HEK293 (cell line): ENCODE measurements at regions not wholly inside any gene's neighbourhood (a gene's known extent, or its start where the extent isn't known, plus 50 kb on each side); places are given as distances from the start of the nearest gene placed in this dataset.
"Not testable (repeated sequence)": the region's sequence is repeated elsewhere in the genome, so short reads cannot be mapped to it uniquely, and the experiment has no call there.

Source experiments
- CTCF ChIA-PET: fragments of 350-600 bp; formaldehyde crosslinking; extraction: SDS; loops from one replicate; lab custom pipeline; 2021; ENCODE audit warnings: antibody characterized with exemption; lab: Yijun Ruan, JAX
- POLR2A ChIA-PET: fragments of 300-600 bp; formaldehyde crosslinking; extraction: SDS; loops from one replicate; lab custom pipeline; 2020; ENCODE audit warnings: antibody characterized with exemption, inconsistent platforms; lab: Yijun Ruan, JAX
- H3K27ac ChIP-seq: fragments of 200-500 bp; sonication (Bioruptor generic); 2 replicates; pipeline ENCODE4 v1.5.1; 2014; ENCODE audit warnings: low read depth, low read length, control low read depth, inconsistent platforms; ENCODE audit errors: extremely low read depth
- H3K36me3 ChIP-seq, 2 experiments: fragments of 200-500 bp in 1 of 2; sonication (Bioruptor generic) in 1 of 2; 1 replicate in 1 of 2; 2 replicates in 1 of 2; pipeline ENCODE4 v1.5.1; 2014 to 2017; ENCODE audit warnings: inconsistent platforms in 2 of 2, low read length in 2 of 2; ENCODE audit not compliant: control insufficient read depth in 2 of 2, insufficient read depth in 1 of 2
- H3K4me1 ChIP-seq: fragments of 200-500 bp; sonication (Bioruptor generic); 2 replicates; pipeline ENCODE4 v1.5.1; 2014; ENCODE audit warnings: mild to moderate bottlenecking, low read length, inconsistent platforms; ENCODE audit not compliant: control insufficient read depth, insufficient read depth
- H3K4me3 ChIP-seq: 2 replicates; pipeline ENCODE4 v1.5.1; 2011; ENCODE audit warnings: low read depth, mild to moderate bottlenecking, control low read depth, low read length, moderate library complexity
- H3K9me3 ChIP-seq: fragments of 200-500 bp; sonication (Bioruptor generic); 2 replicates; pipeline ENCODE4 v1.5.1; 2014; ENCODE audit warnings: low read depth, low read length, inconsistent platforms; ENCODE audit not compliant: control insufficient read depth, insufficient read depth
- GLI2 ChIP-seq: fragments of 450-650 bp; formaldehyde crosslinking; IDR thresholded peaks from 2 replicates; pipeline ENCODE4; 2017; ENCODE audit warnings: missing biosample characterization, missing genetic modification characterization, low read depth, borderline replicate concordance
- GLI4 ChIP-seq: fragments of 450-650 bp; formaldehyde crosslinking; IDR thresholded peaks from 2 replicates; pipeline ENCODE4 v1.5.1; 2016; ENCODE audit warnings: missing biosample characterization, missing genetic modification characterization
- GLIS1 ChIP-seq: fragments of 450-650 bp; formaldehyde crosslinking; IDR thresholded peaks from 2 replicates; pipeline ENCODE4 v1.5.1; 2016; ENCODE audit warnings: missing biosample characterization, missing genetic modification characterization
- MZF1 ChIP-seq: fragments of 450-650 bp; formaldehyde crosslinking; IDR thresholded peaks from 2 replicates; pipeline ENCODE4 v1.5.1; 2017; ENCODE audit warnings: missing biosample characterization, missing genetic modification characterization, borderline replicate concordance
- PRDM1 ChIP-seq: fragments of 450-650 bp; formaldehyde crosslinking; IDR thresholded peaks from 2 replicates; pipeline ENCODE4; 2016; ENCODE audit warnings: missing biosample characterization, missing genetic modification characterization
- RBAK ChIP-seq: fragments of 450-650 bp; formaldehyde crosslinking; IDR thresholded peaks from 2 replicates; pipeline ENCODE4 v1.5.1; 2016; ENCODE audit warnings: missing biosample characterization, missing genetic modification characterization
- TRIM28 ChIP-seq: IDR thresholded peaks from 2 replicates; pipeline ENCODE4 v1.6.1; 2011; ENCODE audit warnings: low read length, control low read depth, borderline replicate concordance
- ZBTB1 ChIP-seq: fragments of 450-650 bp; formaldehyde crosslinking; IDR thresholded peaks from 2 replicates; pipeline ENCODE4 v1.5.1; 2016; ENCODE audit warnings: missing biosample characterization, missing genetic modification characterization
- ZBTB8A ChIP-seq: fragments of 450-650 bp; formaldehyde crosslinking; IDR thresholded peaks from 2 replicates; pipeline ENCODE4 v1.5.1; 2016; ENCODE audit warnings: missing biosample characterization, missing genetic modification characterization
- ZNF133 ChIP-seq: fragments of 450-650 bp; formaldehyde crosslinking; IDR thresholded peaks from 2 replicates; pipeline ENCODE4 v1.5.1; 2016; ENCODE audit warnings: missing biosample characterization, missing genetic modification characterization
- ZNF157 ChIP-seq: fragments of 450-650 bp; formaldehyde crosslinking; IDR thresholded peaks from 2 replicates; pipeline ENCODE4 v1.5.1; 2016; ENCODE audit warnings: missing biosample characterization, missing genetic modification characterization
- ZNF214 ChIP-seq: fragments of 450-650 bp; formaldehyde crosslinking; IDR thresholded peaks from 2 replicates; pipeline ENCODE4 v1.5.1; 2017; ENCODE audit warnings: missing biosample characterization, mild to moderate bottlenecking, missing genetic modification characterization, borderline replicate concordance
- ZNF274 ChIP-seq, 2 experiments: fragments of 200-500 bp in 1 of 2; fragments of 450-650 bp in 1 of 2; sonication (Bioruptor generic) in 1 of 2; formaldehyde crosslinking in 1 of 2; IDR thresholded peaks; 2 replicates each; pipeline versions ENCODE4 v1.5.1 to v1.6.1; 2014 to 2016; ENCODE audit warnings: borderline replicate concordance in 1 of 2, inconsistent platforms in 1 of 2, low read length in 1 of 2, missing biosample characterization in 1 of 2, missing genetic modification characterization in 1 of 2
- ZNF391 ChIP-seq: fragments of 450-650 bp; formaldehyde crosslinking; IDR thresholded peaks from 2 replicates; pipeline ENCODE4 v1.5.1; 2016; ENCODE audit warnings: low read depth, missing biosample characterization, missing genetic modification characterization, borderline replicate concordance
- ZNF423 ChIP-seq: fragments of 450-650 bp; formaldehyde crosslinking; IDR thresholded peaks from 2 replicates; pipeline ENCODE4 v1.5.1; 2016; ENCODE audit warnings: missing biosample characterization, missing genetic modification characterization
- ZNF433 ChIP-seq: fragments of 450-650 bp; formaldehyde crosslinking; IDR thresholded peaks from 2 replicates; pipeline ENCODE4 v1.5.1; 2016; ENCODE audit warnings: missing biosample characterization, missing genetic modification characterization, low read depth
- ZNF514 ChIP-seq: fragments of 450-650 bp; formaldehyde crosslinking; IDR thresholded peaks from 2 replicates; pipeline ENCODE4 v1.5.1; 2016; ENCODE audit warnings: missing biosample characterization, missing genetic modification characterization
- ZNF548 ChIP-seq: fragments of 450-650 bp; formaldehyde crosslinking; IDR thresholded peaks from 2 replicates; pipeline ENCODE4 v1.5.1; 2016; ENCODE audit warnings: missing biosample characterization, missing genetic modification characterization
- ZNF561 ChIP-seq: fragments of 450-650 bp; IDR thresholded peaks from 2 replicates; pipeline ENCODE4 v1.5.1; 2018; ENCODE audit warnings: missing biosample characterization, missing genetic modification characterization, borderline replicate concordance
- ZNF571 ChIP-seq: fragments of 450-650 bp; formaldehyde crosslinking; IDR thresholded peaks from 2 replicates; pipeline ENCODE4 v1.5.0; 2017; ENCODE audit warnings: missing biosample characterization, missing genetic modification characterization
- ZNF610 ChIP-seq: fragments of 450-650 bp; formaldehyde crosslinking; IDR thresholded peaks from 2 replicates; pipeline ENCODE4 v1.5.1; 2016; ENCODE audit warnings: missing biosample characterization, missing genetic modification characterization, borderline replicate concordance
- ZNF660 ChIP-seq: fragments of 450-650 bp; IDR thresholded peaks from 2 replicates; pipeline ENCODE4 v1.5.1; 2018; ENCODE audit warnings: missing biosample characterization, mild to moderate bottlenecking, missing genetic modification characterization
- ZNF843 ChIP-seq: fragments of 450-650 bp; formaldehyde crosslinking; IDR thresholded peaks from 2 replicates; pipeline ENCODE4 v1.5.1; 2016; ENCODE audit warnings: missing biosample characterization, missing genetic modification characterization
- ZSCAN16 ChIP-seq: fragments of 450-650 bp; formaldehyde crosslinking; IDR thresholded peaks from 2 replicates; pipeline ENCODE4 v1.5.1; 2016; ENCODE audit warnings: missing biosample characterization, missing genetic modification characterization
- TF ChIP-seq, protein P1 (sequence below): fragments of 450-650 bp; formaldehyde crosslinking; IDR thresholded peaks from 2 replicates; pipeline ENCODE4 v1.5.1; 2016; ENCODE audit warnings: missing biosample characterization, missing genetic modification characterization, low read depth
- TF ChIP-seq, protein P2 (sequence below): fragments of 450-650 bp; formaldehyde crosslinking; IDR thresholded peaks from 2 replicates; pipeline ENCODE4 v1.5.1; 2016; ENCODE audit warnings: missing biosample characterization, missing genetic modification characterization
- TF ChIP-seq, protein P3 (sequence below): fragments of 450-650 bp; formaldehyde crosslinking; IDR thresholded peaks from 2 replicates; pipeline ENCODE4 v1.5.1; 2017; ENCODE audit warnings: missing biosample characterization, missing genetic modification characterization
- TF ChIP-seq, protein P4 (sequence below): fragments of 450-650 bp; formaldehyde crosslinking; IDR thresholded peaks from 2 replicates; pipeline ENCODE4 v1.5.1; 2016; ENCODE audit warnings: missing biosample characterization, missing genetic modification characterization
- TF ChIP-seq, protein P5 (sequence below): fragments of 450-650 bp; IDR thresholded peaks from 2 replicates; pipeline ENCODE4 v1.5.1; 2018; ENCODE audit warnings: missing biosample characterization, mild to moderate bottlenecking, missing genetic modification characterization

DNA sequence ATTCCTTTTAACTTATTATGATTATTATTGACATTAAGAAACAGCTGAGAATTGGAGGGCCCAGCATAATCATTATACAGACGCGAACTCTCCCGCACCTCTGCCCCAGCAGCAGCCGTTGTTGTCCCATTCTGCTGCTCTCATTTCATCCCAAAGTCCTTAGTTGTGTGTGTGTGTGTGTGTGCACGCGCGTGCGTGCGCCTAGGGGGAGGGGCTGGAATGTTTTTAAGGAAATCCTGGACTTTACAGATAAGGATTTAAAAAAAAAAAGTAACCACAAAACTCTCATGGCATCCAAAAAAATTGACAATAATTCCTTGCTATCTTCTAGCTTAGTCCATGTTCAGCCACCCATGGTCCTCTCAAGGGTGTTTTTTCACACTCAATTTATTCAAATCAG lies 134.2 kb downstream of the WNT7A start (continued):
- TF ChIP-seq, protein P1, sequence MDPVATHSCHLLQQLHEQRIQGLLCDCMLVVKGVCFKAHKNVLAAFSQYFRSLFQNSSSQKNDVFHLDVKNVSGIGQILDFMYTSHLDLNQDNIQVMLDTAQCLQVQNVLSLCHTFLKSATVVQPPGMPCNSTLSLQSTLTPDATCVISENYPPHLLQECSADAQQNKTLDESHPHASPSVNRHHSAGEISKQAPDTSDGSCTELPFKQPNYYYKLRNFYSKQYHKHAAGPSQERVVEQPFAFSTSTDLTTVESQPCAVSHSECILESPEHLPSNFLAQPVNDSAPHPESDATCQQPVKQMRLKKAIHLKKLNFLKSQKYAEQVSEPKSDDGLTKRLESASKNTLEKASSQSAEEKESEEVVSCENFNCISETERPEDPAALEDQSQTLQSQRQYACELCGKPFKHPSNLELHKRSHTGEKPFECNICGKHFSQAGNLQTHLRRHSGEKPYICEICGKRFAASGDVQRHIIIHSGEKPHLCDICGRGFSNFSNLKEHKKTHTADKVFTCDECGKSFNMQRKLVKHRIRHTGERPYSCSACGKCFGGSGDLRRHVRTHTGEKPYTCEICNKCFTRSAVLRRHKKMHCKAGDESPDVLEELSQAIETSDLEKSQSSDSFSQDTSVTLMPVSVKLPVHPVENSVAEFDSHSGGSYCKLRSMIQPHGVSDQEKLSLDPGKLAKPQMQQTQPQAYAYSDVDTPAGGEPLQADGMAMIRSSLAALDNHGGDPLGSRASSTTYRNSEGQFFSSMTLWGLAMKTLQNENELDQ (tag by site-specific recombination) = no peak
- TF ChIP-seq ZNF133 (tag by site-specific recombination) (no peak), ZNF843 (tag by site-specific recombination) (no peak), ZBTB1 (tag by site-specific recombination) (no peak), GLI2 (no peak), ZNF391 (tag by site-specific recombination) (no peak), ZNF433 (no peak), TRIM28 (no peak)
- TF ChIP-seq, protein P2, sequence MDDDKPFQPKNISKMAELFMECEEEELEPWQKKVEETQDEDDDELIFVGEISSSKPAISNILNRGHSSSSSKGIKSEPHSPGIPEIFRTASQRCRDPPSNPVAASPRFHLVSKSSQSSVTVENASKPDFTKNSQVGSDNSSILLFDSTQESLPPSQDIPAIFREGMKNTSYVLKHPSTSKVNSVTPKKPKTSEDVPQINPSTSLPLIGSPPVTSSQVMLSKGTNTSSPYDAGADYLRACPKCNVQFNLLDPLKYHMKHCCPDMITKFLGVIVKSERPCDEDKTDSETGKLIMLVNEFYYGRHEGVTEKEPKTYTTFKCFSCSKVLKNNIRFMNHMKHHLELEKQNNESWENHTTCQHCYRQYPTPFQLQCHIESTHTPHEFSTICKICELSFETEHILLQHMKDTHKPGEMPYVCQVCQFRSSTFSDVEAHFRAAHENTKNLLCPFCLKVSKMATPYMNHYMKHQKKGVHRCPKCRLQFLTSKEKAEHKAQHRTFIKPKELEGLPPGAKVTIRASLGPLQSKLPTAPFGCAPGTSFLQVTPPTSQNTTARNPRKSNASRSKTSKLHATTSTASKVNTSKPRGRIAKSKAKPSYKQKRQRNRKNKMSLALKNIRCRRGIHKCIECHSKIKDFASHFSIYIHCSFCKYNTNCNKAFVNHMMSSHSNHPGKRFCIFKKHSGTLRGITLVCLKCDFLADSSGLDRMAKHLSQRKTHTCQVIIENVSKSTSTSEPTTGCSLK (tag by site-specific recombination) = no peak

DNA sequence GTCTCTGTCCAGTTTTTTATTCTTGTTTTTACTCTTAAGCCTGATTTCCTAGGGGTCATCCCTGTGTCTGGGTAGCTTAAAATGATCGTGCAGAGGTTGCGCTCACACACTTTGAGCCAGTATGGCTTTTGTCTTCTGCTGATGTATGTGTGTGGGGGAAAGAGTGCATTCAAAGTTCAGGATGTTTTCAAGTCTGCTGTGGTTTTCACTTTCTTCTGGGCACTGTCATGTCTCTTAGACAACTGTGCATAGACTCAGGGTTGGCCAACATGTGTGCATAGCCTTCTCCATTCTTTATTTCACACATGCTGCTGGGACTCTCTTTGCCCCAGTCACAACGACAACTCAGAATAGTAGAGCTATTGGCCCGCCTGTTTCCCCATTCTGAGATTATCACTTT lies 139.1 kb downstream of the WNT7A start:
- TF ChIP-seq GLI4 (tag by site-specific recombination) = no peak
- no peak for TF ChIP-seq ZNF274 (IDR thresholded peaks at IDR 0.05; ENCODE audit: low read length)
- TF ChIP-seq ZNF274 (tag by site-specific recombination; IDR thresholded peaks at IDR 0.05; ENCODE audit: borderline replicate concordance) = no peak
- no peak for TF ChIP-seq ZNF423 (tag by site-specific recombination)
- no peak for TF ChIP-seq ZNF214 (tag by site-specific recombination)
- TF ChIP-seq PRDM1 (tag by site-specific recombination) = no peak
- TF ChIP-seq ZNF514 (tag by site-specific recombination) = no peak
- no peak for TF ChIP-seq MZF1
- no peak for TF ChIP-seq RBAK
- TF ChIP-seq ZSCAN16 = no peak
- TF ChIP-seq, protein P3, sequence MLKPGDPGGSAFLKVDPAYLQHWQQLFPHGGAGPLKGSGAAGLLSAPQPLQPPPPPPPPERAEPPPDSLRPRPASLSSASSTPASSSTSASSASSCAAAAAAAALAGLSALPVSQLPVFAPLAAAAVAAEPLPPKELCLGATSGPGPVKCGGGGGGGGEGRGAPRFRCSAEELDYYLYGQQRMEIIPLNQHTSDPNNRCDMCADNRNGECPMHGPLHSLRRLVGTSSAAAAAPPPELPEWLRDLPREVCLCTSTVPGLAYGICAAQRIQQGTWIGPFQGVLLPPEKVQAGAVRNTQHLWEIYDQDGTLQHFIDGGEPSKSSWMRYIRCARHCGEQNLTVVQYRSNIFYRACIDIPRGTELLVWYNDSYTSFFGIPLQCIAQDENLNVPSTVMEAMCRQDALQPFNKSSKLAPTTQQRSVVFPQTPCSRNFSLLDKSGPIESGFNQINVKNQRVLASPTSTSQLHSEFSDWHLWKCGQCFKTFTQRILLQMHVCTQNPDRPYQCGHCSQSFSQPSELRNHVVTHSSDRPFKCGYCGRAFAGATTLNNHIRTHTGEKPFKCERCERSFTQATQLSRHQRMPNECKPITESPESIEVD (tag by site-specific recombination) = no peak
- TF ChIP-seq, protein P4, sequence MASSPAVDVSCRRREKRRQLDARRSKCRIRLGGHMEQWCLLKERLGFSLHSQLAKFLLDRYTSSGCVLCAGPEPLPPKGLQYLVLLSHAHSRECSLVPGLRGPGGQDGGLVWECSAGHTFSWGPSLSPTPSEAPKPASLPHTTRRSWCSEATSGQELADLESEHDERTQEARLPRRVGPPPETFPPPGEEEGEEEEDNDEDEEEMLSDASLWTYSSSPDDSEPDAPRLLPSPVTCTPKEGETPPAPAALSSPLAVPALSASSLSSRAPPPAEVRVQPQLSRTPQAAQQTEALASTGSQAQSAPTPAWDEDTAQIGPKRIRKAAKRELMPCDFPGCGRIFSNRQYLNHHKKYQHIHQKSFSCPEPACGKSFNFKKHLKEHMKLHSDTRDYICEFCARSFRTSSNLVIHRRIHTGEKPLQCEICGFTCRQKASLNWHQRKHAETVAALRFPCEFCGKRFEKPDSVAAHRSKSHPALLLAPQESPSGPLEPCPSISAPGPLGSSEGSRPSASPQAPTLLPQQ = no peak
- TF ChIP-seq, protein P5, sequence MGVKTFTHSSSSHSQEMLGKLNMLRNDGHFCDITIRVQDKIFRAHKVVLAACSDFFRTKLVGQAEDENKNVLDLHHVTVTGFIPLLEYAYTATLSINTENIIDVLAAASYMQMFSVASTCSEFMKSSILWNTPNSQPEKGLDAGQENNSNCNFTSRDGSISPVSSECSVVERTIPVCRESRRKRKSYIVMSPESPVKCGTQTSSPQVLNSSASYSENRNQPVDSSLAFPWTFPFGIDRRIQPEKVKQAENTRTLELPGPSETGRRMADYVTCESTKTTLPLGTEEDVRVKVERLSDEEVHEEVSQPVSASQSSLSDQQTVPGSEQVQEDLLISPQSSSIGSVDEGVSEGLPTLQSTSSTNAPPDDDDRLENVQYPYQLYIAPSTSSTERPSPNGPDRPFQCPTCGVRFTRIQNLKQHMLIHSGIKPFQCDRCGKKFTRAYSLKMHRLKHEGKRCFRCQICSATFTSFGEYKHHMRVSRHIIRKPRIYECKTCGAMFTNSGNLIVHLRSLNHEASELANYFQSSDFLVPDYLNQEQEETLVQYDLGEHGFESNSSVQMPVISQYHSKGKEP = no peak
- TF ChIP-seq GLIS1 (tag by site-specific recombination) = no peak
- TF ChIP-seq ZNF157 (tag by site-specific recombination) = no peak
- TF ChIP-seq ZNF571 (tag by site-specific recombination) = no peak
- no peak for TF ChIP-seq ZNF548 (tag by site-specific recombination)
- no peak for TF ChIP-seq ZNF610
- no peak for TF ChIP-seq ZNF660
- TF ChIP-seq ZBTB8A (tag by site-specific recombination) = no peak
- TF ChIP-seq ZNF561 = no peak
- Histone ChIP-seq H3K4me1 (no peaks in the 10 kb centered on the region), H3K9me3 (no peaks in the 10 kb centered on the region), H3K36me3 (no peaks in the 10 kb centered on the region), H3K4me3 (no peak overlapping the region), H3K27ac (no peak overlapping the region)
- POLR2A ChIA-PET = no interaction called here
- CTCF ChIA-PET = no interaction called here

DNA sequence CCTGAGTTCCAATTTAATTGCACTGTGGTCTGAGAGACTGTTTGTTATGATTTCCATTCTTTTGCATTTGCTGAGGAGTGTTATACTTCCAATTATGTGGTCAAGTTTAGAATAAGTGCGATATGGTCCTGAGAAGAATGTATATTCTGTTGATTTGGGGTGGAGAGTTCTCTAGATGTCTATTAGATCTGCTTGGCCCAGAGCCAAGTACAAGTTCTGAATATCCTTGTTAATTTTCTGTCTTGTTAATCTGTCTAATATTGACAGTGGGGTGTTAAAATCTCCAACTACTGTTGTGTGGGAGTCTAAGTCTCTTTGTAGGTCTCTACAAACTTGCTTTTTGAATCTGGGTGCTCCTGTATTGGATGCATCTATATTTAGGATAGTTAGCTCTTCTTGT lies 146.1 kb downstream of the WNT7A start:
- H3K36me3 ChIP-seq, H3K9me3 ChIP-seq, CTCF ChIA-PET, H3K4me3 ChIP-seq, H3K27ac ChIP-seq, POLR2A ChIA-PET, H3K4me1 ChIP-seq: not testable (repeated sequence)
